Keratinocyte (primary cell): ENCODE measurements at regions not wholly inside any gene's neighbourhood (a gene's known extent, or its start where the extent isn't known, plus 50 kb on each side); places are given as distances from the start of the nearest gene placed in this dataset.

ENCODE experiments used
- DNase-seq: peaks from one replicate; pipeline ENCODE4 v3.0.0-alpha.2; 2011; ENCODE audit warnings: low read depth, missing footprints, low spot score
- FAIRE-seq: peaks from 2 replicates; lab custom pipeline; 2011; peaks lifted over from hg19 to GRCh38; lab: Jason Lieb, UNC
- H2AFZ ChIP-seq: 2 replicates; pipeline ENCODE4 v1.6.0; 2012; ENCODE audit warnings: low read length, control low read depth, inconsistent platforms; ENCODE audit not compliant: control insufficient read depth
- H3K27ac ChIP-seq: 2 replicates; pipeline ENCODE4 v1.5.1; 2011; ENCODE audit warnings: low read length; ENCODE audit not compliant: control insufficient read depth, insufficient read depth
- H3K27me3 ChIP-seq: 3 replicates; pipeline ENCODE4 v1.6.0; 2011; ENCODE audit warnings: low read length; ENCODE audit not compliant: control insufficient read depth, insufficient read depth; ENCODE audit errors: extremely low read depth
- H3K36me3 ChIP-seq, 2 experiments: 2 replicates in 1 of 2; 3 replicates in 1 of 2; pipeline ENCODE4 v1.5.1; 2011; ENCODE audit warnings: low read length in 2 of 2, mild to moderate bottlenecking in 1 of 2; ENCODE audit not compliant: control insufficient read depth in 2 of 2, insufficient read depth in 2 of 2; ENCODE audit errors: extremely low read depth in 1 of 2
- H3K4me1 ChIP-seq: 3 replicates; pipeline ENCODE4 v1.5.1; 2011; ENCODE audit warnings: low read length; ENCODE audit not compliant: control insufficient read depth, insufficient read depth; ENCODE audit errors: extremely low read depth
- H3K4me2 ChIP-seq: 3 replicates; pipeline ENCODE4 v1.6.0; 2011; ENCODE audit warnings: low read depth, low read length; ENCODE audit not compliant: control insufficient read depth, insufficient read depth; ENCODE audit errors: extremely low read depth
- H3K4me3 ChIP-seq, 3 experiments: fragments of 200-600 bp in 1 of 3; sonication (generic) in 1 of 3; 2 replicates in 2 of 3; 3 replicates in 1 of 3; pipeline ENCODE4 v1.5.1; 2011 to 2016; ENCODE audit warnings: low read length in 3 of 3, mild to moderate bottlenecking in 3 of 3, control low read depth in 2 of 3, inconsistent platforms in 1 of 3, low read depth in 1 of 3, mixed read lengths in 1 of 3, mixed run types in 1 of 3, moderate library complexity in 1 of 3; ENCODE audit not compliant: control insufficient read depth in 2 of 3, insufficient read depth in 2 of 3; ENCODE audit errors: extremely low read depth in 1 of 3
- H3K79me2 ChIP-seq: 2 replicates; pipeline ENCODE4 v1.6.0; 2012; ENCODE audit warnings: low read length; ENCODE audit not compliant: control insufficient read depth, insufficient read depth
- H3K9ac ChIP-seq: 3 replicates; pipeline ENCODE4 v1.6.0; 2011; ENCODE audit warnings: low read length; ENCODE audit not compliant: control insufficient read depth, insufficient read depth; ENCODE audit errors: extremely low read depth
- H3K9me1 ChIP-seq: 3 replicates; pipeline ENCODE4 v1.6.0; 2011; ENCODE audit warnings: low read length; ENCODE audit not compliant: control insufficient read depth, insufficient read depth; ENCODE audit errors: extremely low read depth
- H3K9me3 ChIP-seq: 2 replicates; pipeline ENCODE4 v1.5.1; 2012; ENCODE audit warnings: low read depth, low read length; ENCODE audit not compliant: control insufficient read depth
- H4K20me1 ChIP-seq: 3 replicates; pipeline ENCODE4 v1.6.0; 2011; ENCODE audit warnings: low read length; ENCODE audit not compliant: control insufficient read depth, insufficient read depth; ENCODE audit errors: extremely low read depth
- CTCF ChIP-seq, 3 experiments: IDR thresholded peaks in 1 of 3; conservative IDR thresholded peaks in 1 of 3; optimal IDR thresholded peaks in 1 of 3; 2 replicates in 2 of 3; 3 replicates in 1 of 3; pipeline versions ENCODE3 to v1.5.1; 2011; ENCODE audit warnings: low read length in 3 of 3, mild to moderate bottlenecking in 3 of 3, moderate library complexity in 2 of 3, control low read depth in 1 of 3, inconsistent platforms in 1 of 3; ENCODE audit not compliant: insufficient read depth in 2 of 3; ENCODE audit errors: extremely low read depth in 1 of 3
- EZH2 ChIP-seq: IDR thresholded peaks from one replicate; pipeline ENCODE4 v1.6.1; 2012; ENCODE audit warnings: inconsistent platforms, mild to moderate bottlenecking, low read length, moderate library complexity
- dilution Hi-C: fragments of 300-500 bp; cut with MboI; formaldehyde crosslinking; loops from one replicate; pipeline ENCODE4 v1.7.0; 2020; ENCODE audit warnings: low sequenced_read_pairs; ENCODE audit not compliant: extremely low pct_ligation_motif_present

DNA sequence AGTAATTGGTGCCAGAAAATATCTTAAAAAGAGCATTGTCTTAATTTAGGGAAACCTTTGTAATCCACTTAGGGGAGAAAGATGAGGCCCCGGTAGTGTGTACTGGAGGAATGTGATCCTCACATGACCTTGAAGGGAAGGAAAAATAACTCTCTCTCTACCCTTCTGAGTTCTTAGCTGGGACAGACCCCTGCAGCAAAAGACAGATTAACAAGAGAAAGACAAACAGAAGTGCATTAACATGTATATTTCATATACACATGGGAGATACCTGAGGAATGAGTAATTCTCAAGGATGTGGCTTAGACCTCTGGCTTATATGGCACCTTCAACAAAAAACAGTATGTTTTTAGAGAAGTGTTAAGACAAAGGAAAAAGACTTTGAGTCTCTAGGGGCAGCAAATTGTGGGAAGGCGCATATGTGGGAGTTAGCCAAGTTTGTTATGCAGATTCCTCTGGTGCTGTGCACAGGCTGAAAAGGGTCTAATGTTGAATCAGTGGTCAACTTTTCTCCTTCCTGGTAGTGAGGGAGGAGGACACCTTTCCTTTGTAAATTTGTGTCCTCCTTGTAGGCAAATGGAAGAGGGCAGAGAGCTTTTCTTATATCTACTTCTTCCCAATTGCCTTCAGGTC, 138.8 kb downstream of the LRRC70 start:
- no peaks in the 10 kb centered on the region for H3K36me3 ChIP-seq
- dilution Hi-C loops = no loop called here
- FAIRE-seq (no peak), DNase-seq (no peak)
- H3K4me1 ChIP-seq = no peaks in the 10 kb centered on the region
- no peak overlapping the region for H3K27ac ChIP-seq
- H3K9me1 ChIP-seq = no peaks in the 10 kb centered on the region
- TF ChIP-seq CTCF (optimal IDR thresholded peaks at IDR 0.05 in 1 of 3, IDR thresholded peaks at IDR 0.05 in 1 of 3, conservative IDR thresholded peaks at IDR 0.05 in 1 of 3; ENCODE audit: extremely low read depth in 1 of 3, insufficient read depth in 2 of 3, low read length in 3 of 3) (no peak), EZH2 (no peak)
- no peak overlapping the region for H3K9ac ChIP-seq
- H4K20me1 ChIP-seq = no peaks in the 10 kb centered on the region
- H2AFZ ChIP-seq = no peak overlapping the region
- H3K79me2 ChIP-seq = no peaks in the 10 kb centered on the region
- H3K9me3 ChIP-seq = no peaks in the 10 kb centered on the region
- no peaks in the 10 kb centered on the region for H3K27me3 ChIP-seq
- H3K4me2 ChIP-seq = no peak overlapping the region
- no peak overlapping the region for H3K4me3 ChIP-seq

GRCh38 chr5:62714296-62714695, 135.7 kb downstream of the LRRC70 start:
- no peak for DNase-seq
- no peak overlapping the region for H3K4me3 ChIP-seq
- dilution Hi-C loops = no loop called here
- FAIRE-seq = no peak
- H3K9me3 ChIP-seq = no peaks in the 10 kb centered on the region
- no peaks in the 10 kb centered on the region for H3K4me1 ChIP-seq
- H3K27me3 ChIP-seq = no peaks in the 10 kb centered on the region
- H4K20me1 ChIP-seq = no peaks in the 10 kb centered on the region
- no peaks in the 10 kb centered on the region for H3K79me2 ChIP-seq
- no peak overlapping the region for H3K27ac ChIP-seq
- no peak overlapping the region for H3K9ac ChIP-seq
- H3K4me2 ChIP-seq = no peak overlapping the region
- no peak for TF ChIP-seq CTCF (optimal IDR thresholded peaks at IDR 0.05 in 1 of 3, IDR thresholded peaks at IDR 0.05 in 1 of 3, conservative IDR thresholded peaks at IDR 0.05 in 1 of 3; ENCODE audit: extremely low read depth in 1 of 3, insufficient read depth in 2 of 3, low read length in 3 of 3)
- no peak for TF ChIP-seq EZH2
- H3K36me3 ChIP-seq = no peaks in the 10 kb centered on the region
- H3K9me1 ChIP-seq = no peaks in the 10 kb centered on the region
- no peak overlapping the region for H2AFZ ChIP-seq
